DND-41 (cell line): ENCODE measurements at regions not wholly inside any gene's neighbourhood (a gene's known extent, or its start where the extent isn't known, plus 50 kb on each side); places are given as distances from the start of the nearest gene placed in this dataset.

Source experiments
- EZH2 ChIP-seq: IDR thresholded peaks from 3 replicates; pipeline ENCODE4 v1.6.1; 2012; ENCODE audit warnings: borderline replicate concordance, low read depth, mild to moderate bottlenecking, moderate library complexity, low read length, inconsistent platforms; ENCODE audit not compliant: severe bottlenecking
- TF ChIP-seq, protein P1 (sequence below): IDR thresholded peaks from 2 replicates; pipeline ENCODE4 v1.5.1; 2012; ENCODE audit warnings: borderline replicate concordance, low read length, moderate library complexity, mild to moderate bottlenecking; ENCODE audit not compliant: poor library complexity, severe bottlenecking; ENCODE audit errors: extremely low read depth

DNA sequence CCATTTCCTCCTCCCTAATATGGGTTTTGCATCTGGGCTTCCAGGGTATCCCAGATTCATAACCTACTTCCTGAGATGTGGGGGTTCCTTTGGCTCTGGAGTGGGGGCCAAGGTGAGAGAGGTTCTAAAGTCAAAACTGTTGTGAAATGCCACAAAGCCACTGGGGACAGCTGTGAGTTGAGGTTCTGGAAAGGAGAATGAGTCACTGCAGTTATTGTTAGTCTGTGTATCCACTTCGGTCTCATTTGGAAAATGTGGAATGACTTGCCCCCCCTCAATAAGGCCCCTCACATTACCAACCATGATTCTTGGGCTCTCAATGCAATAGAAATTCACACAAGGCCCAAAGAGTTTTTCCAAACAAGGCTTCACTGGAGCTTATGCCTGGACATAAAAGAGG lies 51.1 kb upstream of the LGALSL start:
- TF ChIP-seq, protein P1, sequence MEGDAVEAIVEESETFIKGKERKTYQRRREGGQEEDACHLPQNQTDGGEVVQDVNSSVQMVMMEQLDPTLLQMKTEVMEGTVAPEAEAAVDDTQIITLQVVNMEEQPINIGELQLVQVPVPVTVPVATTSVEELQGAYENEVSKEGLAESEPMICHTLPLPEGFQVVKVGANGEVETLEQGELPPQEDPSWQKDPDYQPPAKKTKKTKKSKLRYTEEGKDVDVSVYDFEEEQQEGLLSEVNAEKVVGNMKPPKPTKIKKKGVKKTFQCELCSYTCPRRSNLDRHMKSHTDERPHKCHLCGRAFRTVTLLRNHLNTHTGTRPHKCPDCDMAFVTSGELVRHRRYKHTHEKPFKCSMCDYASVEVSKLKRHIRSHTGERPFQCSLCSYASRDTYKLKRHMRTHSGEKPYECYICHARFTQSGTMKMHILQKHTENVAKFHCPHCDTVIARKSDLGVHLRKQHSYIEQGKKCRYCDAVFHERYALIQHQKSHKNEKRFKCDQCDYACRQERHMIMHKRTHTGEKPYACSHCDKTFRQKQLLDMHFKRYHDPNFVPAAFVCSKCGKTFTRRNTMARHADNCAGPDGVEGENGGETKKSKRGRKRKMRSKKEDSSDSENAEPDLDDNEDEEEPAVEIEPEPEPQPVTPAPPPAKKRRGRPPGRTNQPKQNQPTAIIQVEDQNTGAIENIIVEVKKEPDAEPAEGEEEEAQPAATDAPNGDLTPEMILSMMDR = no peak
- TF ChIP-seq EZH2 = no peak
